Activated CD8-positive, alpha-beta T cell treated with anti-CD3 and anti-CD28 coated beads for 36 hours (primary cell): ENCODE measurements at regions not wholly inside any gene's neighbourhood (a gene's known extent, or its start where the extent isn't known, plus 50 kb on each side); places are given as distances from the start of the nearest gene placed in this dataset.

ENCODE experiments used
- ATAC-seq: fragments of 200-7000 bp; cut with Tn5 transposase; one replicate; pipeline ENCODE4 v1.10.0; 2021; ENCODE audit warnings: mild to moderate bottlenecking, moderate library complexity
- CTCF ChIA-PET: fragments of 350-600 bp; sonication (Branson Sonifier 250); formaldehyde crosslinking; loops from one replicate; lab custom pipeline; 2021; ENCODE audit warnings: antibody characterized with exemption; lab: Charles Lee
- POLR2A ChIA-PET: fragments of 350-600 bp; sonication (Branson Sonifier 250); formaldehyde crosslinking; loops from one replicate; lab custom pipeline; 2021; ENCODE audit warnings: antibody characterized with exemption; lab: Charles Lee
- DNase-seq: peaks from one replicate; pipeline ENCODE4 v3.0.0-alpha.2; 2020
- H3K27ac Mint-ChIP-seq: one replicate; pipeline ENCODE4 v1.8.0; 2021; ENCODE audit warnings: mild to moderate bottlenecking, mixed read lengths
- H3K27me3 Mint-ChIP-seq: one replicate; pipeline ENCODE4 v1.8.0; 2021; ENCODE audit warnings: mixed read lengths
- H3K36me3 Mint-ChIP-seq: one replicate; pipeline ENCODE4 v1.8.0; 2021; ENCODE audit warnings: low read depth, mixed read lengths
- H3K4me1 Mint-ChIP-seq: one replicate; pipeline ENCODE4 v1.8.0; 2021; ENCODE audit warnings: low read depth, mixed read lengths
- H3K4me3 Mint-ChIP-seq: one replicate; pipeline ENCODE4 v1.8.0; 2021; ENCODE audit warnings: mild to moderate bottlenecking, moderate library complexity, mixed read lengths
- H3K9me3 Mint-ChIP-seq: one replicate; pipeline ENCODE4 v1.8.0; 2021; ENCODE audit warnings: mixed read lengths
- CTCF ChIP-seq: fragments of 200-600 bp; IDR thresholded peaks from one replicate; pipeline ENCODE4 v1.8.0; 2022; ENCODE audit warnings: antibody characterized with exemption, mild to moderate bottlenecking
- intact Hi-C: fragments of 100-400 bp; cut with micrococcal nuclease; formaldehyde crosslinking; loops from one replicate; pipeline ENCODE4 v1.10.0; 2022

GRCh38 chr5:108516785-108517184 is 134.9 kb upstream of the FBXL17 start:
- H3K9me3 Mint-ChIP-seq, result no peaks in the 10 kb centered on the region
- H3K27ac Mint-ChIP-seq, result no peak overlapping the region
- POLR2A ChIA-PET, result no interaction called here

GRCh38 chr5:108515517-108516105 is 133.7 kb upstream of the FBXL17 start:
- ChIA-PET POLR2A (no interaction called here), CTCF (interaction anchor here (1.0 kb wide), 1 partner anchor 256 kb away, joined by 3 read pairs; no protein-coding TSS in a partner anchor)
- Mint-ChIP-seq H3K36me3 (no peaks in the 10 kb centered on the region), H3K4me1 (no peaks in the 10 kb centered on the region), H3K4me3 (no peak overlapping the region), H3K27ac (no peak overlapping the region), H3K9me3 (no peaks in the 10 kb centered on the region), H3K27me3 (peaks cover 19% of the 10 kb centered on the region)
- no peak for TF ChIP-seq CTCF
- intact Hi-C loops, result no loop called here
- DNase-seq (no peak), ATAC-seq (no peak)

More at GRCh38 chr5:108516785-108517184, 134.9 kb upstream of the FBXL17 start:
- no peak overlapping the region for H3K4me3 Mint-ChIP-seq
- peaks cover 15% of the 10 kb centered on the region for H3K27me3 Mint-ChIP-seq
- H3K4me1 Mint-ChIP-seq, result no peaks in the 10 kb centered on the region
- TF ChIP-seq CTCF, result no peak
- no peak for DNase-seq
- intact Hi-C loops, result no loop called here
- no peak for ATAC-seq
- H3K36me3 Mint-ChIP-seq, result no peaks in the 10 kb centered on the region
- CTCF ChIA-PET, result no interaction called here

GRCh38 chr5:108508979-108509378 is 127.1 kb upstream of the FBXL17 start:
- H3K4me3 Mint-ChIP-seq, result no peak overlapping the region
- CTCF ChIA-PET, result no interaction called here
- intact Hi-C loops, result no loop called here
- H3K9me3 Mint-ChIP-seq, result no peaks in the 10 kb centered on the region
- no peak for TF ChIP-seq CTCF
- DNase-seq (no peak), ATAC-seq (no peak)
- POLR2A ChIA-PET, result no interaction called here
- no peaks in the 10 kb centered on the region for H3K36me3 Mint-ChIP-seq
- peaks cover 20% of the 10 kb centered on the region for H3K27me3 Mint-ChIP-seq
- H3K4me1 Mint-ChIP-seq, result no peaks in the 10 kb centered on the region
- H3K27ac Mint-ChIP-seq, result no peak overlapping the region

GRCh38 chr5:108507631-108508030 is 125.7 kb upstream of the FBXL17 start:
- peaks cover 17% of the 10 kb centered on the region for H3K27me3 Mint-ChIP-seq
- no peak for DNase-seq
- ChIA-PET CTCF (no interaction called here), POLR2A (interaction anchor here (0.6 kb wide), 1 partner anchor 125 kb away, joined by 3 read pairs; the partner anchor contains the start of gene FBXL17)
- intact Hi-C loops, result no loop called here
- H3K4me1 Mint-ChIP-seq, result no peaks in the 10 kb centered on the region
- no peak for TF ChIP-seq CTCF
- H3K36me3 Mint-ChIP-seq, result no peaks in the 10 kb centered on the region
- no peak overlapping the region for H3K27ac Mint-ChIP-seq
- no peak overlapping the region for H3K4me3 Mint-ChIP-seq
- H3K9me3 Mint-ChIP-seq, result no peaks in the 10 kb centered on the region
- ATAC-seq, result no peak

- ChIA-PET POLR2A (no interaction called here), CTCF (no interaction called here)
- Mint-ChIP-seq H3K4me1 (no peaks in the 10 kb centered on the region), H3K36me3 (no peaks in the 10 kb centered on the region), H3K27me3 (peaks cover 8% of the 10 kb centered on the region), H3K9me3 (peaks cover 2% of the 10 kb centered on the region), H3K27ac (no peak overlapping the region), H3K4me3 (no peak overlapping the region)
- ATAC-seq, result no peak
- intact Hi-C loops, result no loop called here
- no peak for DNase-seq
- TF ChIP-seq CTCF, result no peak
Observed at GRCh38 chr5:108505608-108506007, 123.7 kb upstream of the FBXL17 start.
